Kidney (tissue), 13 donors: ENCODE measurements at regions not wholly inside any gene's neighbourhood (a gene's known extent, or its start where the extent isn't known, plus 50 kb on each side); places are given as distances from the start of the nearest gene placed in this dataset.
A peak's percentile ranks its signal among the peaks of the same experiment; 100 is the strongest.

Experiments
- DNase-seq, 5 donors: peaks; one replicate each; pipeline ENCODE4 v3.0.0-alpha.2; 2013 to 2020
- FAIRE-seq: peaks from 2 replicates; lab custom pipeline; 2012; peaks lifted over from hg19 to GRCh38; lab: Jason Lieb, UNC
- H3K27ac ChIP-seq, 2 donors: one replicate each; pipeline ENCODE4 v1.7.0; 2013; ENCODE audit warnings: low read depth in 2 of 2, low read length in 2 of 2, inconsistent platforms in 1 of 2
- H3K27me3 ChIP-seq: one replicate; pipeline ENCODE4 v1.7.1; 2013; ENCODE audit warnings: low read length, inconsistent platforms; ENCODE audit not compliant: control insufficient read depth, insufficient read depth
- H3K36me3 ChIP-seq, 3 donors: one replicate each; pipeline versions ENCODE4 v1.7.0 to v1.7.1; 2013; ENCODE audit warnings: low read length in 3 of 3, control low read depth in 1 of 3, inconsistent platforms in 1 of 3; ENCODE audit not compliant: insufficient read depth in 3 of 3, control insufficient read depth in 2 of 3
- H3K4me1 ChIP-seq, 3 donors: one replicate each; pipeline versions ENCODE4 v1.7.0 to v1.7.1; 2013; ENCODE audit warnings: low read length in 3 of 3, inconsistent platforms in 1 of 3, low read depth in 1 of 3; ENCODE audit not compliant: control insufficient read depth in 2 of 3, insufficient read depth in 2 of 3
- H3K4me3 ChIP-seq, 3 donors: one replicate each; pipeline versions ENCODE4 v1.7.0 to v1.8.1; 2013; ENCODE audit warnings: low read length in 3 of 3, control low read depth in 1 of 3, inconsistent platforms in 1 of 3
- H3K9ac ChIP-seq, 3 donors: one replicate each; pipeline versions ENCODE4 v1.7.0 to v1.7.1; 2013; ENCODE audit warnings: low read length in 3 of 3, control low read depth in 1 of 3, inconsistent platforms in 1 of 3
- H3K9me3 ChIP-seq, 3 donors: one replicate each; pipeline versions ENCODE4 v1.7.0 to v1.7.1; 2013; ENCODE audit warnings: low read length in 3 of 3, control low read depth in 1 of 3, inconsistent platforms in 1 of 3; ENCODE audit not compliant: control insufficient read depth in 2 of 3, insufficient read depth in 1 of 3
- intact Hi-C: fragments of 100-400 bp; cut with DNase I; formaldehyde crosslinking; loops from one replicate; pipeline ENCODE4 v1.11.1; 2022
- TF ChIP-seq, protein P1 (sequence below): IDR thresholded peaks from 3 replicates; pipeline ENCODE4 v1.5.1; 2012; ENCODE audit warnings: mild to moderate bottlenecking, moderate library complexity, borderline replicate concordance; ENCODE audit not compliant: insufficient read depth; ENCODE audit errors: extremely low read depth
- donor health status: control.
- donor health status: control.
- donor health status: control.
- donor health status: control.
- donor health status: control.
- donor health status: DM: yes; HTN: yes; CAD: no.
- donor health status: Normal renal cell carcinoma (clear cell type).

DNA sequence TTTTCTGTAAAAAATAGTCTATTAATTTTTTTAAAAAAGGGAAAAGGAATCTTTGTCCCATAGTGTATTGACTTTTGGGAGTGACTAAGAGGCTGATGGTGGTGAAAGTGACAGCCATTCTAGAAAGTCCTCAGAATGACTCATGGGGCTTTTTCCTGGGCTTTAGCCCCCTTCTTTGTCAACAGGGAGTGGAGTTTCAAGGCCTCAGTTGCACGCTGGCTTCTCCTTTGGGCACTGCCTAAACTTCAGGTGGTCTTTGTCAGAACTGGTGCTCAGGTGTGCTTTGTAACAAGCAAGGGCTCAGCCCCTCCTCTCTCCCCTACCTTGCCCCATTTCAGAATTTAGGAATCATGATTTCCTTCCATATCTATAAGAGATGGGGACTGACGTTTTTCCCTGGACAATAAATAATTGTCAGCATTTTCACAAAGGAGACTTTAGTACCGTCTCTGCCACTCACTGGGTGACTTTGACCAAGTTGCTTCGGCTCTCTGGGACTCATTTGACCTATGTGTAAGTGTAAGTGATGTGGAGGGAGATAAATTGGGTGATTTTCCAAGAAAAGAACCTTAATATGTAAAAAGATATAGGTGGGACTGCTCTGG, 61.2 kb upstream of the IGFBP2 start:
- H3K27me3 ChIP-seq, result no peaks in the 10 kb centered on the region
- H3K9me3 ChIP-seq, result peaks cover 0 to 9% (median 0%) of the 10 kb centered on the region in 3 donors
- TF ChIP-seq, protein P1, sequence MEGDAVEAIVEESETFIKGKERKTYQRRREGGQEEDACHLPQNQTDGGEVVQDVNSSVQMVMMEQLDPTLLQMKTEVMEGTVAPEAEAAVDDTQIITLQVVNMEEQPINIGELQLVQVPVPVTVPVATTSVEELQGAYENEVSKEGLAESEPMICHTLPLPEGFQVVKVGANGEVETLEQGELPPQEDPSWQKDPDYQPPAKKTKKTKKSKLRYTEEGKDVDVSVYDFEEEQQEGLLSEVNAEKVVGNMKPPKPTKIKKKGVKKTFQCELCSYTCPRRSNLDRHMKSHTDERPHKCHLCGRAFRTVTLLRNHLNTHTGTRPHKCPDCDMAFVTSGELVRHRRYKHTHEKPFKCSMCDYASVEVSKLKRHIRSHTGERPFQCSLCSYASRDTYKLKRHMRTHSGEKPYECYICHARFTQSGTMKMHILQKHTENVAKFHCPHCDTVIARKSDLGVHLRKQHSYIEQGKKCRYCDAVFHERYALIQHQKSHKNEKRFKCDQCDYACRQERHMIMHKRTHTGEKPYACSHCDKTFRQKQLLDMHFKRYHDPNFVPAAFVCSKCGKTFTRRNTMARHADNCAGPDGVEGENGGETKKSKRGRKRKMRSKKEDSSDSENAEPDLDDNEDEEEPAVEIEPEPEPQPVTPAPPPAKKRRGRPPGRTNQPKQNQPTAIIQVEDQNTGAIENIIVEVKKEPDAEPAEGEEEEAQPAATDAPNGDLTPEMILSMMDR, result no peak
- no peak for FAIRE-seq
- H3K4me1 ChIP-seq, result peaks cover 0 to 3% (median 0%) of the 10 kb centered on the region in 3 donors
- no peak overlapping the region for H3K9ac ChIP-seq
- no peaks in the 10 kb centered on the region for H3K36me3 ChIP-seq
- intact Hi-C loops, result no loop called here
- no peak overlapping the region for H3K4me3 ChIP-seq
- H3K27ac ChIP-seq, result no peak overlapping the region
- no peak for DNase-seq

DNA sequence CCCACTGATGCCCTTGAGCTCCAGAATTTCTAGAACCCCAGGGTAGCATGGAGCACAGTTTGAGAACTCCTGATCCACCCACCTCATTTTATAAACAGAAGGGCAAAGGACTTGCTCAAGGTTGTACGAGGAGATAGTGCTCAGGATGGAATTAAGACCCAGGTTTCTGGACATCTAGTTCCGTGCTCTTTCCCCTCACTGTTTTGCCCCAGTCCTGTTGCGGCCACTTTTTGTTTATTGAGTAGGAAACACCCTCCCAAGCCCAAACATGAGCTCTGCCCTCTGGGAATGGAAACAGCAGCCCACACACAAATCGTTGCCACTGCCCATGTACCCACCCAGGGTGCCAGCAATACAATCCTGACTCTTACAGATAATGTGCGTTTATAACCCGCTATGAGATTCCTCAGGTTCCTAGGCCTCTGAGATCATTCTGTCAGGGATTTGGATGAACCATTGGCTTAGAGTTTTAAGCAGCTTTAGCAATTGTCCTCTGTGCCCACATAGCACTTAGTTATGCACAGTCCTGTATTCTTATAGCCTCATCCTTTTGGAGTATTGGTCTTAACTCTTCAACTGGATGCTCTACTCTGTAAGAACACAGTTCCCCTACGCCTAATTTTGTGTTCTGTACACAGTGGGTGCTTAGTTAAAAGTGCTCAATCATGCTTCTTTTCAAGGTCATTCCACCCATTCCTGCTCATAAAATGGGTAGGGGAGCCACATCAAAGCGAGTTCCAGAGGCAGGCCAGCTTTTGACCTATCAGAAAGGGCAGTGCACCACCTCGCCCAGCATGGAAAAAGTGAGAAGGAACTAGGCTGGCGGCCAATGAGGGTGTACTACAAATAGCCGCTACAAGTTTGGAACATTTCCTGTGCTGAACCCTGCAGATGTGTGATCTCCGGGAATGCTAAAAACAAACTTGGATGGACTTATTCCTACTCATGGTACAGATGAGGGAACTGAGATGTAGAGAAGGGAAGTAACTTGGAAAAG, 60.3 kb upstream of the IGFBP2 start:
- Histone ChIP-seq H3K4me1 (peaks cover 0 to 3% (median 0%) of the 10 kb centered on the region in 3 donors), H3K4me3 (no peak overlapping the region), H3K36me3 (no peaks in the 10 kb centered on the region), H3K9me3 (peaks cover 0 to 9% (median 0%) of the 10 kb centered on the region in 3 donors), H3K9ac (no peak overlapping the region), H3K27me3 (no peaks in the 10 kb centered on the region), H3K27ac (peak overlapping the region in 1 of 2 donors; percentile 60)
- intact Hi-C loops, result no loop called here
- TF ChIP-seq, protein P1, result no peak
- peak in 1 of 5 donors; percentile 84 for DNase-seq
- FAIRE-seq, result no peak

DNA sequence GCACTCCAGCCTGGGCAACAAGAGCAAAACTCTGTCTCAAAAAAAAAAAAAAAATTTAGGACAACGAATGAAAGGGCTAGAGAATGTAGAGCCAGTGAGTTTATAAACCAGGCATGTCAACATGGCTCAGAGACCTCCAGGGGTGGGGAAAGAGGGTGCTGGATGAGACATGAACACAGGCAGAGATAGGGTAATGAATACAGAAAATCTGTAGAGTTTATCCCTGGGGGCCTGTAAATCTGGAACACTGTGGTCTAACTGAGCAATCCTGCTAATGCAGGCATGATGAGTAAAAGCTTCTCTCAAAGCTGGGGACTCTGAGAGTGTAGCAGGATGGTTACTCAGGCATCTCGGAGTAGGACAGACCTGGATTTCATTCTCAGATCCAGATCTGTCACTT, 59.2 kb upstream of the IGFBP2 start:
- TF ChIP-seq, protein P1, result no peak
- no peak for DNase-seq
- no peaks in the 10 kb centered on the region for H3K27me3 ChIP-seq
- no peak overlapping the region for H3K9ac ChIP-seq
- H3K36me3 ChIP-seq, result no peaks in the 10 kb centered on the region
- no peak overlapping the region for H3K27ac ChIP-seq
- H3K4me3 ChIP-seq, result no peak overlapping the region
- peaks cover 0 to 3% (median 0%) of the 10 kb centered on the region in 3 donors for H3K4me1 ChIP-seq
- intact Hi-C loops, result no loop called here
- no peak for FAIRE-seq
- H3K9me3 ChIP-seq, result peaks cover 0 to 9% (median 0%) of the 10 kb centered on the region in 3 donors
